GM18861 (cell line): ENCODE measurements at regions not wholly inside any gene's neighbourhood (a gene's known extent, or its start where the extent isn't known, plus 50 kb on each side); places are given as distances from the start of the nearest gene placed in this dataset.

Source experiments
- ATAC-seq: cut with Tn5 transposase; IDR thresholded peaks from one replicate; pipeline ENCODE4 v1.9.1; 2021; ENCODE audit not compliant: unreplicated experiment

DNA sequence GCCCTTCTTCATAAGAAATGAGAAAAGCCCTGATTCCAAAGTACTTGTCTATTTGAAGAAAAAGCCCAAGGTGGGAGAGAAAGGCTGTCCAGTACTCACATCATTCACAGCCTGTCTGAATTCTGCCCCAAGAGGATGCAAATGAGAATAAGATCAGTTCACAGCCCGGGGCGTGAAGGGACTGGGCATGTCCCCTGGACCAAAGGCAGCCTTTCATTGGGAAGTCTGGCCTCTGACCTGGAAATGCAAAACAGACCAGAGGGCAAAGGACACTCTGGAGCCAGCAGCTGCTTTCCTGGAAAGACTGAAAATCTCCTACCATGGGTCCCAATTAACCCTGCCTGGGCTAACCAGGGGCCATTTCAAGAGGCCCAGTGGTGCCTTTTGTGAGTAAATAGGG is 191.2 kb upstream of the PELI2 start:
- ATAC-seq: no peak

DNA sequence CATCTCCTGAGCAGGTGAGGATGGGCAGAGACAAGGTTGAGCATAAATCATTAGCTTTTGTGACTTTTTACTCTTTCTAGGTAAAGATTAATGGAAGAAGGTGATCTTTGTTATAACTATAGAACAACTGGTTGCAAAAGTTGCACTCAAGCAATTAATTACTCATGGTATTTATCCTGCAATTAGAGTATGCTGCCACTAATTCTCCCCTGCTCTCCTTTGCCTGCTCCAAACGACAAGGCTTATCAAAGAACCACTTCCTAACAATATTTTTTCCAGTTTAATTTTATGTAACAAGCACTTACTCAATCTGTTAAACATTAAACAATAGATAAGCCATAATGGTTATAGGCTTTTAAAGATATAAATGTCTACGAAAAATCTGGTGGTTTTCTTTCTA is 189.9 kb upstream of the PELI2 start:
- ATAC-seq: no peak

DNA sequence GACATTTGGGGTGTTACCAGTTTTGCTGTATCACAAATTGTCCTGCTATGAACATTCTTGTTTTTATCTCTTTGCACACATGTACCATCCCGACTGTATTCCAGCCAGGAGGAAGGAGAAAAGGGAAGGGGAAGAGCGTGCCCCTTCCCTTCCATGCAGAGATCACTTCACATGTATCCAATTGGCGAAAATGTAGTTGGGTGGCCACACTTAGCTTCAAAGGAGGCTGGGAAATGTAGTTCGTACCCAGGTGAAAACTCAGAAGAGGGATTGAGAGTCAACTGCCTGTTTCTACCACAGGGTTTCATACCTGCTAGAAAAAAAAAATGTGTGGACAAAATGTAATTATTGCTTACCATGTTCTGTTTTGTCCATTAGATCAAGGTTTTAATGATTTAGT is 189.1 kb upstream of the PELI2 start:
- no peak for ATAC-seq

DNA sequence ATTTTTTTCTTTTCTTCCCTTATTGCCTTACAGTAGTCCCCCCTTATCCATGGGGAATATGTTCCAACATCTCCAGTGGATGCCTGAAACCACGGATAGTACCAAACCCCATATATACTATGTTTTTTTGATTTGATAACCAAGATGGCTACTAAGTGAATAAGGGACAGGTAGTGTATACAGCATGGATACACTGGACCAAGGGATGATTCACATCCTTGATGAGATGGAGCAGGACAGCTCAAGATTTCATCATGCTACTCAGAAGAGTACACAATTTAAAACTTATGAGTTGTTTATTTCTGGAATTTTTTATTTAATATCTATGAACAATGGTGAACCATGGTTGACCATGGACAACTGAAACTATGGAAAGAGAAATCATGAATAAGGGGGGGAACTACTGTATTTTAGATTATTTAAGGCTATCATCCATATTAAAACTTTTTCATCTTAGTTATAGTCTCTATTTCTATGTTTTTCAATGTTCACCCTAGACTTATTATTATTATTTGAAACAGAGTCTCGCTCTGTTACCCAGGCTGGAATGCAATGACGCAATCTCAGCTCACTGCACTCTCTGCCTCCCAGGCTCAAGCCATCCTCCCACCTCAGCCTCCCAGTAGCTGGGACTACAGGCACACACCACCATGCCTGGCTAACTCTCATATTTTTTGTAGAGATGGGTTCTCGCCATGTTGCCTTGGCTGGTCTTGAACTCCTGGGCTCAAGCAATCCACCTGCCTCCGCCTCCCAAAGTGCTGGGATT is 188.0 kb upstream of the PELI2 start:
- ATAC-seq: no peak

DNA sequence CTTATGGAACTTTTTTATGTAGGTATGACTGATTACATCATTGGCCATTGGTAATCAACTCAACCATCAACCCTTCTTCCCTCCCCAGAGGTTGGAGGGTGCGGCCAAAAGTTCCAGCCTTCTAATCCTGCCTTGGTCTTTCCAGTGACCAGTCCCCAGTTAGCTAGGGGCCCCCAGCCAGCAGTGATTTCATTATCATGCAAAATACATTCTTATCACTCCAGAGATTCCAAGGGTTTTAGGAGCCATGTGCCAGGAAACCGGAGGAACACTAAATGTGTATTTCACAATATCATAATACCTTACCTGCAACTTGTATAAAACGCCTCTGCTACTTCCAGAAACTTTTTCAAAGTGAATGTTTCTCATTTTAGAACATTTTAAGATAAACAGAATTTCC is 181.5 kb upstream of the PELI2 start:
- no peak for ATAC-seq

DNA sequence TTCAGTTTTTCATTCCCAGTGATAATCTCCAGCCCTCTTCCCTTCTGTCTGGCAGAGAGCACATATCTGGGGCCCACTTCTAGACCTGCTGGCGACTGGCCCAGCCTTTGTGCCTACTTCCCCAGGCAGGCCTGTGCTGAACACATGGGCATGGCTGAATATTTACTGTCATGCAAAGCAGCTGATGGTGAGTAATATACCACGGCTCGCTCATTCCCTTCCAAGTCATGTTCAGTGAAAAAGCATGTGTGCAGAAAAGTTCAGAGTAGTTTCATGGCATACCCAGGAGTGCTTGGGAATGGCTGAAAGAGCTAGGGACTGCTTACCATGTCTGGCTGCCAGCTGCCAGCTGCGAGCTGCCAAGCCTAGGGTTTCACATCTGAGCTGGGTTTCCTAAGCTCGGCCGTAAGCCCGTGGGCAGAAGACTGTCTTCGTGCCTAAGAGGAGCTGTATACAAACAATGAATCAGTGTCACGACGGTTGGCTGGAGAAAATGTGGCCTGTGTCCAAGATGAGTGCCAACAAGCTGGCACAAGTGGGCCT is 179.9 kb upstream of the PELI2 start:
- no peak for ATAC-seq

DNA sequence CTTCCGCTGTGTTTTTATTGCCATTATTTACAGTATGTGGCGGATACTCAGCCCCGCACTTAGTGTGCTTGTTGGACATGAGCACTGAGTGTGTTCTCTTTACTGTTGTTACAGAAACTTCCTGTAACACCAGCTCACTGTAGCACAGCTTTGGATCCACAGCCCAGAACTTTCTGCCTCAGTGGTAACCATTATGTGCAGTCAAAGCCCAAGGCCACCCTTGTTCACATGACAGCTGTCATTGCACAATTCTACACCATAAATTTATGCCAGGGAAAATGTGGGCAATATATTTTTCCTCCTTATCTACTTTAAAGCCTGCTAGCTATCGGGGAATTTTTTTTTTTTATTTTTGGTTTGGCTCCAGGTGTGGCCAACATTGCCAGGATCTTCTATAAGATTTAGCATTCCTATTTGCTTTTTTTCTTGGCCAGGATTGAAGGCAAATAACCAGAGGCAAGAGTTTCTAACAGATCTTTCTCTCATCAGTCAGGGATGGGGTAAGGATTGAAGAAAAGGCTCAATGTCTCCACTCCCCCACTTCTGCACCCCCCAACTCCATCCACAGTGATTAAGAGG is 176.0 kb upstream of the PELI2 start:
- ATAC-seq: no peak

DNA sequence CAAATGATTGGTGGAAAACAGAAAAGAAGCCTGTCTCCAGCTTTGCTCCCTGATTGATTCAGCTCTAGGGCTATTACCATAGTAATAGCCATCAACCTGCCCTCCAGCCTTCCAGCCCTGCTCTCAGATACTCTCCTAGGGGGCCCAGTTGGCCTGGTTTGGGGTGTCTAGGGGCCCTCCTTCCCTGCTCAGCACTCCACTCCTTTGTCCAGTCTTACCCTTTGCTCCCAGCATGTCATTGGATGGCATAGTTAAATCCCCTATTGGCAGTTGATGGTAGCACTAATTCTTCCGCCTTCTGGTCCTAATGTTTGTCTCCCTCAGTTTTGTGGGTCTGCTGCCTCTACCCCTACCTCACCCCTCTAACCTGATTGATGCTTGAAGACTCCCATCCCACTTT is 175.4 kb upstream of the PELI2 start:
- no peak for ATAC-seq

DNA sequence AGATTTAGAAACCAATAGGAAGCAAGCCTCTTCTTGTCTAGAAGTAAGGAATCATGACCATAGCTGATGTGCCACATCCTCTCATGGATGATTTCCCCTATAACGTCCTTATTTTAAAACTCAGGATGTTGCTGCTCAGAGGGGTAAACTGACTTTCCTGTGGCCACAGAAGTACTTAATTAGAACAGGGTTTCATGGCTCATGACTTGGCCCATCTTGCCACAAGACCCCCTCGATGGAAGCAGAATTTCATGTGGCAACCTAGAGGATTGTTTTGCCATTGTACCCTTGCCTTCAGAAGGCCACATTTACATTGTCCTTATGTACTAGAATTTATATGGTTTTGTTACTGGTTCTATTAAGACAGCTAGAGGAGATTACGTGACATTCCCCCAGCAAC is 173.5 kb upstream of the PELI2 start:
- no peak for ATAC-seq

DNA sequence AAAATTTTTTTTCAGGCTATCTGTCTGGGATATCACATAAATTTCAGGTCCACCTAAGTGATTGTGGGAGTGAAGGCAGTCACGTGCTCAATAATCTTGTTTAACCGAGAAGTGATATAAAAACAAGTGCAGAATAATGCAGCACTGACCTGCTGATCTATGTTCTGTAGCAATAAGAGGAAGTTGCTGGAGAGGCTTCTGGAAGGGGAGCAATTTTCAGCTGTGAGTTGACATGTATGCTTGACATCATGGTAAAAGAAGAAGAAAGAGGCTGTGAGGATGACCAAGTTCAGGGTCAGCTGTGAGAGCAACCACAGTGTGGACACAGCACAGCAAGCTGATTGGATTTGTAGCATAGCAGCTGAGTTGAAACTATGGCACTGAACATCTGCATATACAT is 172.0 kb upstream of the PELI2 start:
- ATAC-seq: no peak

DNA sequence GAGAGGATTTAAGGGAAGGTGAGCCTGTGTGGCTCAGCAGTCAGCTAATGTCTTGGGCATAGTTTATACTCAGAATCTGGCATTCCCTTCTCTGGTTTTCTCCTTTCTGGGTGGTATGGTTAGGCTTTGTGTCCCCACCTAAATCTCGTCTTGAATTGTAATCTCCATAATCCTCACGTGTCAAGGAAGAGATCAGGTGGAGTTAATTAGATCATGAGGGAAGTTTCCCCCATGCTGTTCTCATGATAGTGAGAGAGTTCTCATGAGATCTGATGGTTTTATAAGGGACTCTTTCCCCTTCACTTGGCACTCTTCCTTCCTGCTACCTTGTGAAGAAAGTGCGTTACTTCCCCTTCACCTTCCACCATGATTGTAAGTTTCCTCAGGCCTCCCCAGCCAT is 169.8 kb upstream of the PELI2 start:
- ATAC-seq: no peak

DNA sequence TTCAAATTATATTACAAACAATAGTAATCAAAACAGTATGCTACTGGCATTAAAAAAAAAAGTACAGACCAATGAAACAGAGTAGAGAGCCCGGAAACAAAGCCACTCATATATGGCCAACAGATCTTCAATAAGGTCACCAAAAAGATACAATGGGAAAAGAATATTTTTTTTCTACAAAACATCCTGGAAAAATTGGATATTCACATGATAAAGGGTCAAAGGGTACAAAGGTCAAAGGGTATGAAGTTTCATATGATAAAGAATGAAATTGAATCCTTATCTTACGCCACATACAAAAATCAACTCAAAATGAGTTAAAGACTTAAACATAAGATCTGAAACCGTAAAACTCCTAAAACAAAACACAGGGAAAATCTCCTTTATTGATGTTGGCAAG is 168.5 kb upstream of the PELI2 start:
- no peak for ATAC-seq

DNA sequence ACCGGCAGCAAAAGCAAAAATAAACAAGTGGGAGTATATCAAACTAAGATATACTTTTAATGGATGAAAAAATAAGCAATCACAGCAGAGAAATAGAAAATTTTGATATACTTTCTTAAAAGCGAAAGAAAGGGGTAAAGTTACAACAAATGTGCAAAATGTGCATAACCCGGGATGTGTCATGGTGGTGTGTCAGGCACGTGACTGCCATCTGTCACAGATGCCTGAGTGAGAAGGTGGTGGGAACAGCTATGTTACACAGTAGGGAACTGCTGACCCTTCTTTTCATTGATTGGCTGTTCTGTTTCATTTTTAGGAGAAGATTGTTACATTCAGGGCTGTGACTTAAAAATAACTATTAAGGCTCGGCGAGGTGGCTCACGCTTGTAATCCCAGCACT is 168.1 kb upstream of the PELI2 start:
- no peak for ATAC-seq

DNA sequence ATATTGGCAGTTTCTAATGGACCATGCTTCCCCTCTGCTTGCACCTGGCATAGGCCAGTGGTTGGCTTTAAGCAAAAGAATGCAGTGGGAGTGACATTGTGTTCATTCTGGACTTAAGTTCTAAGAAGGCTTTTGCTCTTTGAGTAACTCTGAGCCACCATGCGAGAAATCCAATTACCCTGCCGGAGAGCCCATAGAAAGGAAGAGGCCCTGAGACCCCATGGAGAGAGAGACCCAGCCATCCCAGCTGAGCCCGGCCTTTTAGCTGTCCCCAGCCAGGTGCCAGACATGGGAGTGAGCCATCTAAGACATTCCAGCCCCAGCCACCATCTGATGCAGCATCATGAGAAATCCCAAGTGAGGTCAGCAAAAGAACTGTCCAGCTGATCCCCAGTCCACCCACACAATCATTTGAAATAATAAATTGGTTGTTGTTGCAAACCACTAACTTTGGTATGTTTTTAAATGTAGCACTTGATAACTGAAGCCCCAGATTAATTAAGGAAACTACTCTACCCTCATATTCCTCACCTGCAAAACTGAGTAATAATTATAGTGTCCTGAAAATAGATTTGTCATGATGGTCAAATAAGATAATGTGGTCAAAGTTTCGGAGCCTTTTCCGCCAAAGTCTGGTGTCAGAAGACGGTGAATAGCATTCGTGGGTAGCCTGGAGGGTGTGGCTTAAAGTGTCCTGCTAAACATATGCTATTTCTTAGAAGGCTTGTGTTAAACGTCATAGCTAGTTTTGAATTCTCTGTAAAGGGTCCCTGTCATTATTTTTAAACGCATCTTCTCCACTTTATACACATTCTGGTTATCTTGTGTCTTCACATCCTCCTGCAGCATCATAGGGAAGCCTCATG is 166.6 kb upstream of the PELI2 start:
- no peak for ATAC-seq

DNA sequence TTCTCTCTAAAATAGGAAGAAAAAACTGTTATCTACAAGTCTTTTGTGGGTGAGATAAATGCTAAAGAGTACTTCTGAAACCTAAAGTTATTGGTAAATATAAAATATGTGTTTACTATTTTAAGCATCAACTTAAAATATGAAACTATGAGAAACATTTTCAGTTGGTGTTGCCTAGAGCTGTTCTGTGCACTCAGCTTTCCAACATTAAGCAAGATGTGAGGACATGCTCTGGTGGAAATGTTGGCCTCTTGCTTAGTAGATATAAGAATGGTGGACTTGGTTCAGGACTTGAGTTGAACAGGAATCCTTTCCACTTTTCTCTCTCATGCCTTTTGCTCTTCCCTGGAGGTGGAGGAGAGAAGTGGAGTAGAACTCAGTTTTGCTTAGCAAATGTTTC is 164.1 kb upstream of the PELI2 start:
- ATAC-seq: no peak

DNA sequence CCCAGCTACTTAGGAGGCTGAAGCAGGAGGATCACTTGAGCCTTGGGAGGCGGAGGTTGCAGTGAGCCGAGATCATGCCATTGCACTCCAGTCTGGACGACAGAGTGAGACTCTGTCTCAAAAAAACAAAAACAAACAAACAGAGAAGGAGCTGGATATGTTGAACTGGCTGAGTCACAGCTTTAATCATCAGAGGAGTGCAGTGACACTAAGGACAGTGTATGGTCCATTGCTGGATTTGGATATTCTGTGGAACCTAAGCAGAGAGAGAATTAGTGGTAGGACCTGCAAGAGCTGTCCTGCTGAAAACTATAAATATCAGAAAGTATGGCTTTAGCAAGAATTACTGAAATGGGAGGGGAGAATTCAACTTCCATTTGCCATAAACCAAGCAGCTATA is 163.0 kb upstream of the PELI2 start:
- ATAC-seq: no peak

DNA sequence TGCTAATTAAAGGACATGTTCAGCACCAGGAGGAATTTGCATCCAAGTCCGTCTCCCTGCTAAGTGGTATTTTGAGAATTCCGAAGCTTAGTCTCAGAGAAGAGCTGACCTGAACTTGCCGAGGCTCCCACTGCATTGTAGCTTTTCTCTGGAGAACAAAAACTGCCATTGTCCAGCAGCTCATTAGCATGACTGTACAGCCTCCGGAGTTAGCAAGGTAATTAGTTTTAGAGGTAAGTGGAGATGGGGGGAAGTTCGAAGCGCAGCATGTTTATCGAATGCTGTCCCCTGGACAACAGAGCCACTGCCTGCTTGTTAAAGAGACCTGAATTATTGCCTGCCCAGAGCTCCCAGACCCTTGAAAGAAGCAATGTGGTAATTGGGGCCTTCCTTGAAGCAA is 160.3 kb upstream of the PELI2 start:
- ATAC-seq: no peak

DNA sequence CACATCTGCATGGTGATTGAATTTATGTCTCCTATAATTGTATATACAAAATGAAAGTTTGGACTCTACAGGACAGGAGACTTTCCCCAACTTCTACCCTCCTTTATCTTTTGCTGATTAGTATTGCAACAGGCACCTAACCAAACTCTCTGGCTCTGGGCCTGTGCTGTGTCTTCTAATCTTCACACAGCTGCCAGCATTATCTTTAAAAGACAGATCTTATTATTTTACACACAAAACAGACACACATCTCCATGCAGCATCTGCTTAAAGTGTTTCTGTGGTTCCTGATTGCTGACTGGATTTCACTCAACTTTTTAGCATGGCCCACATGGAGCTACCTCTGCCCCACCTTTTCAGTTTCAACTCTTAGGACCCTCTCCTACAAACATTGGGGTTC is 154.9 kb upstream of the PELI2 start:
- ATAC-seq: no peak

DNA sequence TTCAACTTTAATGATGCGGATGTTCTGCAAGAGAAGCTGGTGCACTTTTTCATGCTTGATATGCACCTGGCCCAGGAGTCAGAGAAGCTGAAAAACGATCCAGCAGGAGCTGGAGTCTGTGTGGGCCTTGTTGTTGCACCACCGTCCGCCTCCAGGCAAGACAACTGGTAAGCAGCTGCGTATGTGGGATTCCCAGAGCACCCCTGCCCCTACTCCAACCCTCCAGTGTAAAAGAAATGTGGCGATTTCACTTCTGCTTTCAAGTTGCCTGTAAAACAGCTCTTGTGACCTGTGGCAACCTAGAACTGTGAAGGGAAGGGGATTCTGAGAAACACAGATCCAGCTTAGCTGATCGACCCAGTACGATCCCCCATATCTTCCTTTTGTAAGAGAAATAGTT is 154.1 kb upstream of the PELI2 start:
- ATAC-seq: no peak

DNA sequence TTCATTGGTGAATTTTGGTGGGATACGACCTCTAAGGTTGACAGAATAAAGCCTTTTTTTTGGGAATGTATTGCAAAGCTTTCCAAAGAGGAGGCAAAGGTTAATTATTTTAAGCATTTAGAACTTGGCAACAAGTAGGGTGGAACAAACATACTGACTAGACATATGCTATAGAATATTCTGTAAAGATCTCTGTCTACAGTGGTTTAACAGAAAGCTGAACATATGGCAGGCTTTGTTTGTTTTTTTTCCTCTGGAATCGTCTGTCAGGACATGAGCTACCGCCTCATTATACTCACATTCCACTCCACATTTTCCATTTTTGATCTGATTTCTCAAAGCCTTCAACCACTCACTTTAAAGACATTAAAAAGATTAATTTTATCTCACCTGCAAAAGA is 153.4 kb upstream of the PELI2 start:
- ATAC-seq: no peak

DNA sequence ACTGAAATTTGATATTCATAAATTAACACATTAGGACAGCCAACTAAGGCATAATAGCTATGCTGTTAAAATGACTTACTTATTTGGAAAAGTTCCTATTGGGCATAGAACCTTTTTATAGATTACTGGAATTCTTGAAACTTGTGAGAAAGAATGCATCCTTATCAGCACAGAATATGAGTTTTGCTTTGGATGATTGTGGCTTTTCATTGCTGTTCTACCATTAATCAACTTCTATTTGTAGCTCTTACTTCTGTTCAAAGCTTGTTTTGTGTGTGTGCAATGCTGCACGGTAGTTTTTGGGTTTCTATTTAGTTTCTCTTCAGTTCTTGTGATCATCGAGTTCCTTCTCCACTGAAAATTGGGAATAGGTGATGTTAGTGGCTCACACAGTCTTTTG is 152.4 kb upstream of the PELI2 start:
- ATAC-seq: no peak

DNA sequence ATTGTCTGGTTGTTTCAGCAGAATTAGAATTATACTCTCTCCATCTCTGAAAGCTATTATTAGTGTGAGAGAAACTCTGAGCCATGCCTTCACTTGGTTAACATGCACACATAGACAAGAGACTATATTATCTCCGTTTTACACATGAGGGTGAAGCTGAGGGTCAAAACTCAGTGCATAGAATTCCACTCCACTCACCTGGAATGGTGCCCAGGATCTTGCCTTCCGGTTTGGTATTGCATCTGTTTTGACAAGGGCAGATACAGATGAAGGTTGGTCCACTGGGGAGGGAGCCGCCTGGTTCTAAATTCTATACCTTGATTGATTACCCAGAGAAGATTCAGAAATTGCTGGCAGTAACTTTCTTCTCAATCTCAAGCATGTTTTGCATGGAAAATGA is 149.5 kb upstream of the PELI2 start:
- ATAC-seq: no peak
